Natural killer cell (primary cell): ENCODE measurements at regions not wholly inside any gene's neighbourhood (a gene's known extent, or its start where the extent isn't known, plus 50 kb on each side); places are given as distances from the start of the nearest gene placed in this dataset.

Experiments used
- ATAC-seq, 3 donors: fragments of 150-1000 bp in 2 of 3; fragments of 200-7000 bp in 1 of 3; cut with Tn5 transposase; 1 replicate in 1 of 3; 2 replicates in 2 of 3; pipeline ENCODE4 v1.10.0; 2021; ENCODE audit warnings: mild to moderate bottlenecking in 2 of 3, moderate library complexity in 2 of 3
- DNase-seq, 2 donors: peaks; one replicate each; pipeline versions ENCODE4 v3.0.0 to v3.0.0-alpha.2; 2013 to 2021; ENCODE audit warnings: mixed read lengths in 1 of 2
- H3K27ac ChIP-seq: one replicate; pipeline ENCODE4 v1.5.1; 2013; ENCODE audit warnings: mild to moderate bottlenecking, low read length
- H3K27me3 ChIP-seq: one replicate; pipeline ENCODE4 v1.6.1; 2013; ENCODE audit warnings: low read length; ENCODE audit not compliant: control insufficient read depth, insufficient read depth
- H3K36me3 ChIP-seq: one replicate; pipeline ENCODE4 v1.6.1; 2013; ENCODE audit warnings: low read length; ENCODE audit not compliant: control insufficient read depth, insufficient read depth
- H3K4me1 ChIP-seq: one replicate; pipeline ENCODE4 v1.6.1; 2013; ENCODE audit warnings: low read length; ENCODE audit not compliant: control insufficient read depth, insufficient read depth
- H3K4me3 ChIP-seq: one replicate; pipeline ENCODE4 v1.5.1; 2013; ENCODE audit warnings: low read length
- H3K9me3 ChIP-seq: one replicate; pipeline ENCODE4 v1.6.1; 2013; ENCODE audit warnings: low read length; ENCODE audit not compliant: control insufficient read depth, insufficient read depth
- H3K27ac Mint-ChIP-seq, 2 donors: one replicate each; pipeline ENCODE4 v1.8.0; 2022; ENCODE audit warnings: mild to moderate bottlenecking in 2 of 2, mixed read lengths in 2 of 2, moderate library complexity in 1 of 2
- H3K27me3 Mint-ChIP-seq, 2 donors: one replicate each; pipeline ENCODE4 v1.8.0; 2022; ENCODE audit warnings: low read depth in 2 of 2, mixed read lengths in 2 of 2
- H3K36me3 Mint-ChIP-seq: one replicate; pipeline ENCODE4 v1.8.0; 2022; ENCODE audit warnings: mixed read lengths
- H3K4me1 Mint-ChIP-seq, 2 donors: one replicate each; pipeline ENCODE4 v1.8.0; 2022; ENCODE audit warnings: mixed read lengths in 2 of 2
- H3K4me3 Mint-ChIP-seq: one replicate; pipeline ENCODE4 v1.8.0; 2022; ENCODE audit warnings: mild to moderate bottlenecking, moderate library complexity, mixed read lengths
- H3K9me3 Mint-ChIP-seq, 2 donors: one replicate each; pipeline ENCODE4 v1.8.0; 2022; ENCODE audit warnings: mixed read lengths in 2 of 2
- CTCF ChIP-seq: fragments of 200-600 bp; IDR thresholded peaks from one replicate; pipeline ENCODE4 v1.8.0; 2022; ENCODE audit warnings: antibody characterized with exemption
- WGBS: methylation state at CpG from one replicate; pipeline ENCODE4 v1.1.7; 2013; ENCODE audit warnings: missing lambda C conversion rate; ENCODE audit not compliant: insufficient coverage; 5-methylcytosine and 5-hydroxymethylcytosine counted together
- intact Hi-C: fragments of 100-400 bp; cut with micrococcal nuclease; formaldehyde crosslinking; loops from one replicate; pipeline ENCODE4 v1.14.2; 2022

DNA sequence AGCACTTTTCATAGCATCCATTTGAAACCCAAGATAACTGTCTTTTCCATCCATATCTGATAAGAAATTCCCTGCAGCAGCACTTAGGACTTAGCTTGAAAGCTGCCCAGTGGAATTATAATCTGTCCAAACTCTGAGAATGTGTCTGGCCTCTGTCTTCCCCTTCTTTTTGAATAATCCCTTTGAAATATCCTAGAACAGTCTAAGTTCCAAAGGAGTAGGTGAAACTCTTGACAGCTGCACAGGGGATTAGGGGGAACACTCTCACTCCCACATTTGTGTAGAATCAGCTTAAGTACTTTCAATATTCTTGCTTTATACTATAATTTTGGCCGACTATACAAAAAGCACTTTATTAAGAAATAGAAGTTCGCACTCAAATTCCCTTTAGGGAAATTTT, 157.7 kb downstream of the PAPSS1 start:
- intact Hi-C loops, result no loop called here
- Histone ChIP-seq H3K4me1 (no peaks in the 10 kb centered on the region), H3K4me3 (no peak overlapping the region), H3K9me3 (no peaks in the 10 kb centered on the region), H3K36me3 (no peaks in the 10 kb centered on the region), H3K27me3 (no peaks in the 10 kb centered on the region), H3K27ac (no peak overlapping the region)
- Mint-ChIP-seq H3K27ac (no peak overlapping the region), H3K36me3 (peaks cover 19% of the 10 kb centered on the region), H3K9me3 (peaks cover 11 to 22% of the 10 kb centered on the region in 2 donors), H3K4me3 (no peak overlapping the region), H3K27me3 (no peaks in the 10 kb centered on the region), H3K4me1 (no peaks in the 10 kb centered on the region)
- TF ChIP-seq CTCF, result no peak
- no CpG with 5 or more reads among the region's 2 CpGs for WGBS
- DNase-seq (no peak), ATAC-seq (no peak)

- no peaks in the 10 kb centered on the region for H3K27me3 ChIP-seq
- H3K9me3 ChIP-seq, result no peaks in the 10 kb centered on the region
- Mint-ChIP-seq H3K27ac (no peak overlapping the region), H3K27me3 (no peaks in the 10 kb centered on the region), H3K9me3 (peaks cover 9 to 16% of the 10 kb centered on the region in 2 donors), H3K4me3 (no peak overlapping the region), H3K36me3 (peaks cover 19% of the 10 kb centered on the region), H3K4me1 (no peaks in the 10 kb centered on the region)
- ATAC-seq (no peak), DNase-seq (no peak)
- no peak overlapping the region for H3K27ac ChIP-seq
- intact Hi-C loops, result no loop called here
- WGBS, result no CpG with 5 or more reads among the region's 4 CpGs
- no peak overlapping the region for H3K4me3 ChIP-seq
- H3K36me3 ChIP-seq, result no peaks in the 10 kb centered on the region
- H3K4me1 ChIP-seq, result no peaks in the 10 kb centered on the region
- no peak for TF ChIP-seq CTCF
Observed at GRCh38 chr4:107561481-107561880, 158.6 kb downstream of the PAPSS1 start.

GRCh38 chr4:107559653-107560052, 160.4 kb downstream of the PAPSS1 start:
- intact Hi-C loops, result no loop called here

More at GRCh38 chr4:107559653-107560052, 160.4 kb downstream of the PAPSS1 start:
- Histone ChIP-seq H3K4me3 (no peak overlapping the region), H3K27me3 (no peaks in the 10 kb centered on the region), H3K4me1 (no peaks in the 10 kb centered on the region), H3K9me3 (no peaks in the 10 kb centered on the region), H3K27ac (no peak overlapping the region), H3K36me3 (no peaks in the 10 kb centered on the region)
- Mint-ChIP-seq H3K27me3 (no peaks in the 10 kb centered on the region), H3K4me1 (no peaks in the 10 kb centered on the region), H3K27ac (no peak overlapping the region), H3K4me3 (no peak overlapping the region), H3K36me3 (peaks cover 19% of the 10 kb centered on the region), H3K9me3 (peaks cover 10 to 19% of the 10 kb centered on the region in 2 donors)
- no peak for TF ChIP-seq CTCF
- no peak for DNase-seq
- ATAC-seq, result no peak
